ENCODE measurements at regions not wholly inside any gene's neighbourhood (a gene's known extent, or its start where the extent isn't known, plus 50 kb on each side); places are given as distances from the start of the nearest gene placed in this dataset.

GRCh38 chr10:63887600-63888370 lies 366.6 kb downstream of the REEP3 start:
- Histone ChIP-seq H3K27me3 (ENCODE audit: control insufficient read depth in 1 of 2, insufficient read depth in 2 of 2, low read length in 2 of 2) (no peaks in the 10 kb centered on the region), H3K27ac (ENCODE audit: low read length) (no peak overlapping the region), H3K9me3 (ENCODE audit: control insufficient read depth in 2 of 2, low read length in 2 of 2) (no peaks in the 10 kb centered on the region), H3K36me3 (ENCODE audit: control insufficient read depth in 2 of 2, insufficient read depth in 2 of 2, low read length in 2 of 2) (no peaks in the 10 kb centered on the region), H3K9ac (ENCODE audit: low read length in 2 of 2) (no peak overlapping the region), H3K4me3 (ENCODE audit: low read length in 2 of 2) (no peak overlapping the region), H3K4me1 (ENCODE audit: control insufficient read depth, insufficient read depth, low read length) (no peaks in the 10 kb centered on the region)

- Histone ChIP-seq H3K4me1 (ENCODE audit: control insufficient read depth, insufficient read depth, low read length) (no peaks in the 10 kb centered on the region), H3K9ac (ENCODE audit: low read length in 2 of 2) (no peak overlapping the region), H3K9me3 (ENCODE audit: control insufficient read depth in 2 of 2, low read length in 2 of 2) (no peaks in the 10 kb centered on the region), H3K4me3 (ENCODE audit: low read length in 2 of 2) (no peak overlapping the region), H3K27me3 (ENCODE audit: control insufficient read depth in 1 of 2, insufficient read depth in 2 of 2, low read length in 2 of 2) (no peaks in the 10 kb centered on the region), H3K27ac (ENCODE audit: low read length) (no peak overlapping the region), H3K36me3 (ENCODE audit: control insufficient read depth in 2 of 2, insufficient read depth in 2 of 2, low read length in 2 of 2) (no peaks in the 10 kb centered on the region)
Measured at GRCh38 chr10:63889803-63890202, 368.6 kb downstream of the REEP3 start.

- no peak overlapping the region for H3K27ac ChIP-seq (ENCODE audit: low read length)
- H3K27me3 ChIP-seq (ENCODE audit: control insufficient read depth in 1 of 2, insufficient read depth in 2 of 2, low read length in 2 of 2) = no peaks in the 10 kb centered on the region
- H3K9me3 ChIP-seq (ENCODE audit: control insufficient read depth in 2 of 2, low read length in 2 of 2) = no peaks in the 10 kb centered on the region
- no peak overlapping the region for H3K9ac ChIP-seq (ENCODE audit: low read length in 2 of 2)
- H3K36me3 ChIP-seq (ENCODE audit: control insufficient read depth in 2 of 2, insufficient read depth in 2 of 2, low read length in 2 of 2) = no peaks in the 10 kb centered on the region
- no peak overlapping the region for H3K4me3 ChIP-seq (ENCODE audit: low read length in 2 of 2)
- H3K4me1 ChIP-seq (ENCODE audit: control insufficient read depth, insufficient read depth, low read length) = no peaks in the 10 kb centered on the region
Measured at GRCh38 chr10:63896992-63897391, 375.8 kb downstream of the REEP3 start.

- no peak overlapping the region for H3K4me3 ChIP-seq (ENCODE audit: low read length in 2 of 2)
- peaks cover 0 to 3% of the 10 kb centered on the region in 2 donors for H3K9me3 ChIP-seq (ENCODE audit: control insufficient read depth in 2 of 2, low read length in 2 of 2)
- no peak overlapping the region for H3K9ac ChIP-seq (ENCODE audit: low read length in 2 of 2)
- no peaks in the 10 kb centered on the region for H3K4me1 ChIP-seq (ENCODE audit: control insufficient read depth, insufficient read depth, low read length)
- no peaks in the 10 kb centered on the region for H3K27me3 ChIP-seq (ENCODE audit: control insufficient read depth in 1 of 2, insufficient read depth in 2 of 2, low read length in 2 of 2)
- no peaks in the 10 kb centered on the region for H3K36me3 ChIP-seq (ENCODE audit: control insufficient read depth in 2 of 2, insufficient read depth in 2 of 2, low read length in 2 of 2)
- H3K27ac ChIP-seq (ENCODE audit: low read length) = no peak overlapping the region
Measured at GRCh38 chr10:63899673-63900300, 378.6 kb downstream of the REEP3 start.

- H3K9ac ChIP-seq (ENCODE audit: low read length in 2 of 2) = no peak overlapping the region
- no peaks in the 10 kb centered on the region for H3K36me3 ChIP-seq (ENCODE audit: control insufficient read depth in 2 of 2, insufficient read depth in 2 of 2, low read length in 2 of 2)
- H3K4me3 ChIP-seq (ENCODE audit: low read length in 2 of 2) = no peak overlapping the region
- H3K27me3 ChIP-seq (ENCODE audit: control insufficient read depth in 1 of 2, insufficient read depth in 2 of 2, low read length in 2 of 2) = no peaks in the 10 kb centered on the region
- H3K9me3 ChIP-seq (ENCODE audit: control insufficient read depth in 2 of 2, low read length in 2 of 2) = peaks cover 0 to 4% of the 10 kb centered on the region in 2 donors
- no peak overlapping the region for H3K27ac ChIP-seq (ENCODE audit: low read length)
- no peaks in the 10 kb centered on the region for H3K4me1 ChIP-seq (ENCODE audit: control insufficient read depth, insufficient read depth, low read length)
Measured at GRCh38 chr10:63901228-63901627, 380.0 kb downstream of the REEP3 start.

- Histone ChIP-seq H3K4me3 (ENCODE audit: low read length in 2 of 2) (no peak overlapping the region), H3K27ac (ENCODE audit: low read length) (no peak overlapping the region), H3K9me3 (ENCODE audit: control insufficient read depth in 2 of 2, low read length in 2 of 2) (peaks cover 0 to 4% of the 10 kb centered on the region in 2 donors), H3K4me1 (ENCODE audit: control insufficient read depth, insufficient read depth, low read length) (no peaks in the 10 kb centered on the region), H3K27me3 (ENCODE audit: control insufficient read depth in 1 of 2, insufficient read depth in 2 of 2, low read length in 2 of 2) (no peaks in the 10 kb centered on the region), H3K36me3 (ENCODE audit: control insufficient read depth in 2 of 2, insufficient read depth in 2 of 2, low read length in 2 of 2) (no peaks in the 10 kb centered on the region), H3K9ac (ENCODE audit: low read length in 2 of 2) (no peak overlapping the region)
Measured at GRCh38 chr10:63901881-63902280, 380.7 kb downstream of the REEP3 start.

GRCh38 chr10:63910806-63911205 lies 389.6 kb downstream of the REEP3 start:
- Histone ChIP-seq H3K27me3 (ENCODE audit: control insufficient read depth in 1 of 2, insufficient read depth in 2 of 2, low read length in 2 of 2) (peaks cover 0 to 2% of the 10 kb centered on the region in 2 donors), H3K4me3 (ENCODE audit: low read length in 2 of 2) (no peak overlapping the region), H3K27ac (ENCODE audit: low read length) (no peak overlapping the region), H3K9me3 (ENCODE audit: control insufficient read depth in 2 of 2, low read length in 2 of 2) (no peaks in the 10 kb centered on the region), H3K9ac (ENCODE audit: low read length in 2 of 2) (no peak overlapping the region), H3K36me3 (ENCODE audit: control insufficient read depth in 2 of 2, insufficient read depth in 2 of 2, low read length in 2 of 2) (no peaks in the 10 kb centered on the region), H3K4me1 (ENCODE audit: control insufficient read depth, insufficient read depth, low read length) (no peaks in the 10 kb centered on the region)

GRCh38 chr10:63915240-63915639 lies 394.0 kb downstream of the REEP3 start:
- Histone ChIP-seq H3K27ac (ENCODE audit: low read length) (no peak overlapping the region), H3K27me3 (ENCODE audit: control insufficient read depth in 1 of 2, insufficient read depth in 2 of 2, low read length in 2 of 2) (peaks cover 0 to 2% of the 10 kb centered on the region in 2 donors), H3K9me3 (ENCODE audit: control insufficient read depth in 2 of 2, low read length in 2 of 2) (no peaks in the 10 kb centered on the region), H3K4me3 (ENCODE audit: low read length in 2 of 2) (no peak overlapping the region), H3K9ac (ENCODE audit: low read length in 2 of 2) (no peak overlapping the region), H3K36me3 (ENCODE audit: control insufficient read depth in 2 of 2, insufficient read depth in 2 of 2, low read length in 2 of 2) (no peaks in the 10 kb centered on the region), H3K4me1 (ENCODE audit: control insufficient read depth, insufficient read depth, low read length) (no peaks in the 10 kb centered on the region)

GRCh38 chr10:63917363-63917762 lies 396.2 kb downstream of the REEP3 start:
- Histone ChIP-seq H3K4me3 (ENCODE audit: low read length in 2 of 2) (no peak overlapping the region), H3K27me3 (ENCODE audit: control insufficient read depth in 1 of 2, insufficient read depth in 2 of 2, low read length in 2 of 2) (peaks cover 0 to 1% of the 10 kb centered on the region in 2 donors), H3K9me3 (ENCODE audit: control insufficient read depth in 2 of 2, low read length in 2 of 2) (no peaks in the 10 kb centered on the region), H3K27ac (ENCODE audit: low read length) (no peak overlapping the region), H3K4me1 (ENCODE audit: control insufficient read depth, insufficient read depth, low read length) (no peaks in the 10 kb centered on the region), H3K36me3 (ENCODE audit: control insufficient read depth in 2 of 2, insufficient read depth in 2 of 2, low read length in 2 of 2) (no peaks in the 10 kb centered on the region), H3K9ac (ENCODE audit: low read length in 2 of 2) (no peak overlapping the region)

- H3K27ac ChIP-seq (ENCODE audit: low read length) = no peak overlapping the region
- H3K9me3 ChIP-seq (ENCODE audit: control insufficient read depth in 2 of 2, low read length in 2 of 2) = no peaks in the 10 kb centered on the region
- no peak overlapping the region for H3K4me3 ChIP-seq (ENCODE audit: low read length in 2 of 2)
- H3K27me3 ChIP-seq (ENCODE audit: control insufficient read depth in 1 of 2, insufficient read depth in 2 of 2, low read length in 2 of 2) = no peaks in the 10 kb centered on the region
- no peaks in the 10 kb centered on the region for H3K36me3 ChIP-seq (ENCODE audit: control insufficient read depth in 2 of 2, insufficient read depth in 2 of 2, low read length in 2 of 2)
- no peak overlapping the region for H3K9ac ChIP-seq (ENCODE audit: low read length in 2 of 2)
- H3K4me1 ChIP-seq (ENCODE audit: control insufficient read depth, insufficient read depth, low read length) = no peaks in the 10 kb centered on the region
Measured at GRCh38 chr10:63919575-63920279, 398.5 kb downstream of the REEP3 start.

Data from stomach smooth muscle (tissue), 2 donors.